ENCODE measurements at regions not wholly inside any gene's neighbourhood (a gene's known extent, or its start where the extent isn't known, plus 50 kb on each side); places are given as distances from the start of the nearest gene placed in this dataset.

GRCh38 chr19:33890569-33890968 is 93.9 kb downstream of the KCTD15 start:
- H3K4me3 Mint-ChIP-seq, result no peak overlapping the region
- POLR2A ChIA-PET, result no interaction called here

GRCh38 chr19:33891773-33892172 is 95.1 kb downstream of the KCTD15 start:
- Mint-ChIP-seq H3K27ac (no peak overlapping the region), H3K36me3 (peaks cover 0 to 2% (median 0%) of the 10 kb centered on the region in 3 donors), H3K9me3 (peaks cover 0 to 3% (median 0%) of the 10 kb centered on the region in 5 donors), H3K27me3 (peaks cover 8 to 32% of the 10 kb centered on the region in 2 donors), H3K4me1 (no peaks in the 10 kb centered on the region), H3K4me3 (no peak overlapping the region)
- CTCF ChIA-PET, result no interaction called here
- POLR2A ChIA-PET, result no interaction called here
- no peak overlapping the region for H3K4me3 ChIP-seq (ENCODE audit: low read length)
- no peak overlapping the region for H3K27ac ChIP-seq (ENCODE audit: low read depth, low read length)
- no peak for DNase-seq
- no peaks in the 10 kb centered on the region for H3K4me1 ChIP-seq (ENCODE audit: insufficient read depth, low read length)
- H3K9me3 ChIP-seq (ENCODE audit: low read length), result no peaks in the 10 kb centered on the region
- H3K36me3 ChIP-seq (ENCODE audit: insufficient read depth, low read length), result no peaks in the 10 kb centered on the region
- no peaks in the 10 kb centered on the region for H3K27me3 ChIP-seq (ENCODE audit: insufficient read depth, low read length, poor library complexity, severe bottlenecking)

More at GRCh38 chr19:33890569-33890968, 93.9 kb downstream of the KCTD15 start:
- H3K36me3 ChIP-seq (ENCODE audit: insufficient read depth, low read length), result no peaks in the 10 kb centered on the region
- Mint-ChIP-seq H3K4me1 (no peaks in the 10 kb centered on the region), H3K36me3 (peaks cover 0 to 2% (median 0%) of the 10 kb centered on the region in 3 donors), H3K27ac (no peak overlapping the region), H3K27me3 (peaks cover 8 to 27% of the 10 kb centered on the region in 2 donors), H3K9me3 (peaks cover 0 to 3% (median 0%) of the 10 kb centered on the region in 5 donors)
- H3K27me3 ChIP-seq (ENCODE audit: insufficient read depth, low read length, poor library complexity, severe bottlenecking), result no peaks in the 10 kb centered on the region
- CTCF ChIA-PET, result no interaction called here
- H3K4me1 ChIP-seq (ENCODE audit: insufficient read depth, low read length), result no peaks in the 10 kb centered on the region
- no peak for DNase-seq
- H3K4me3 ChIP-seq (ENCODE audit: low read length), result no peak overlapping the region
- no peak overlapping the region for H3K27ac ChIP-seq (ENCODE audit: low read depth, low read length)
- no peaks in the 10 kb centered on the region for H3K9me3 ChIP-seq (ENCODE audit: low read length)

- POLR2A ChIA-PET, result no interaction called here
- Mint-ChIP-seq H3K27ac (no peak overlapping the region), H3K36me3 (peaks cover 0 to 3% (median 0%) of the 10 kb centered on the region in 3 donors), H3K4me3 (no peak overlapping the region), H3K27me3 (peaks cover 11 to 30% of the 10 kb centered on the region in 2 donors), H3K4me1 (no peaks in the 10 kb centered on the region), H3K9me3 (peaks cover 14 to 19% (median 17%) of the 10 kb centered on the region in 5 donors)
- H3K27me3 ChIP-seq (ENCODE audit: insufficient read depth, low read length, poor library complexity, severe bottlenecking), result no peaks in the 10 kb centered on the region
- H3K4me3 ChIP-seq (ENCODE audit: low read length), result no peak overlapping the region
- no peaks in the 10 kb centered on the region for H3K36me3 ChIP-seq (ENCODE audit: insufficient read depth, low read length)
- CTCF ChIA-PET, result no interaction called here
- no peaks in the 10 kb centered on the region for H3K9me3 ChIP-seq (ENCODE audit: low read length)
- no peak overlapping the region for H3K27ac ChIP-seq (ENCODE audit: low read depth, low read length)
- DNase-seq, result no peak
- H3K4me1 ChIP-seq (ENCODE audit: insufficient read depth, low read length), result no peaks in the 10 kb centered on the region
Measured at GRCh38 chr19:33894787-33895186, 98.1 kb downstream of the KCTD15 start.

- DNase-seq, result no peak
- H3K27me3 Mint-ChIP-seq, result peaks cover 7 to 32% of the 10 kb centered on the region in 2 donors
- H3K36me3 Mint-ChIP-seq, result peaks cover 0 to 1% (median 0%) of the 10 kb centered on the region in 3 donors
- no peaks in the 10 kb centered on the region for H3K27me3 ChIP-seq (ENCODE audit: insufficient read depth, low read length, poor library complexity, severe bottlenecking)
- POLR2A ChIA-PET, result no interaction called here
- no peak overlapping the region for H3K4me3 ChIP-seq (ENCODE audit: low read length)
- no peak overlapping the region for H3K27ac ChIP-seq (ENCODE audit: low read depth, low read length)
- H3K36me3 ChIP-seq (ENCODE audit: insufficient read depth, low read length), result no peaks in the 10 kb centered on the region
- no peaks in the 10 kb centered on the region for H3K9me3 ChIP-seq (ENCODE audit: low read length)
- H3K4me1 Mint-ChIP-seq, result no peaks in the 10 kb centered on the region
- H3K4me3 Mint-ChIP-seq, result no peak overlapping the region
- CTCF ChIA-PET, result no interaction called here
- H3K9me3 Mint-ChIP-seq, result peaks cover 14 to 21% (median 17%) of the 10 kb centered on the region in 5 donors
- H3K27ac Mint-ChIP-seq, result no peak overlapping the region
- H3K4me1 ChIP-seq (ENCODE audit: insufficient read depth, low read length), result no peaks in the 10 kb centered on the region
Measured at GRCh38 chr19:33895366-33895765, 98.7 kb downstream of the KCTD15 start.

GRCh38 chr19:33898062-33898677 is 101.5 kb downstream of the KCTD15 start:
- Mint-ChIP-seq H3K4me3 (no peak overlapping the region), H3K27ac (no peak overlapping the region), H3K9me3 (peaks cover 14 to 23% (median 20%) of the 10 kb centered on the region in 5 donors), H3K27me3 (peaks cover 10 to 50% of the 10 kb centered on the region in 2 donors), H3K36me3 (peaks cover 0 to 1% (median 0%) of the 10 kb centered on the region in 3 donors), H3K4me1 (no peaks in the 10 kb centered on the region)
- ChIA-PET CTCF (no interaction called here), POLR2A (no interaction called here)
- H3K4me1 ChIP-seq (ENCODE audit: insufficient read depth, low read length), result no peaks in the 10 kb centered on the region
- no peaks in the 10 kb centered on the region for H3K9me3 ChIP-seq (ENCODE audit: low read length)
- no peak for DNase-seq
- no peaks in the 10 kb centered on the region for H3K27me3 ChIP-seq (ENCODE audit: insufficient read depth, low read length, poor library complexity, severe bottlenecking)
- H3K27ac ChIP-seq (ENCODE audit: low read depth, low read length), result no peak overlapping the region
- H3K36me3 ChIP-seq (ENCODE audit: insufficient read depth, low read length), result no peaks in the 10 kb centered on the region
- H3K4me3 ChIP-seq (ENCODE audit: low read length), result no peak overlapping the region

- H3K36me3 Mint-ChIP-seq, result peaks cover 0 to 1% (median 0%) of the 10 kb centered on the region in 3 donors
- no peak overlapping the region for H3K27ac ChIP-seq (ENCODE audit: low read depth, low read length)
- no peak overlapping the region for H3K4me3 Mint-ChIP-seq
- H3K27me3 Mint-ChIP-seq, result peaks cover 27 to 53% of the 10 kb centered on the region in 2 donors
- peaks cover 5% of the 10 kb centered on the region for H3K4me1 ChIP-seq (ENCODE audit: insufficient read depth, low read length)
- H3K9me3 ChIP-seq (ENCODE audit: low read length), result no peaks in the 10 kb centered on the region
- POLR2A ChIA-PET, result no interaction called here
- peaks cover 0 to 8% (median 2%) of the 10 kb centered on the region in 3 donors for H3K4me1 Mint-ChIP-seq
- peaks cover 14 to 23% (median 20%) of the 10 kb centered on the region in 5 donors for H3K9me3 Mint-ChIP-seq
- no peaks in the 10 kb centered on the region for H3K36me3 ChIP-seq (ENCODE audit: insufficient read depth, low read length)
- H3K27me3 ChIP-seq (ENCODE audit: insufficient read depth, low read length, poor library complexity, severe bottlenecking), result peaks cover 9% of the 10 kb centered on the region
- no peak overlapping the region for H3K27ac Mint-ChIP-seq
- CTCF ChIA-PET, result no interaction called here
- DNase-seq, result no peak
- no peak overlapping the region for H3K4me3 ChIP-seq (ENCODE audit: low read length)
Measured at GRCh38 chr19:33900817-33901216, 104.1 kb downstream of the KCTD15 start.

DNA sequence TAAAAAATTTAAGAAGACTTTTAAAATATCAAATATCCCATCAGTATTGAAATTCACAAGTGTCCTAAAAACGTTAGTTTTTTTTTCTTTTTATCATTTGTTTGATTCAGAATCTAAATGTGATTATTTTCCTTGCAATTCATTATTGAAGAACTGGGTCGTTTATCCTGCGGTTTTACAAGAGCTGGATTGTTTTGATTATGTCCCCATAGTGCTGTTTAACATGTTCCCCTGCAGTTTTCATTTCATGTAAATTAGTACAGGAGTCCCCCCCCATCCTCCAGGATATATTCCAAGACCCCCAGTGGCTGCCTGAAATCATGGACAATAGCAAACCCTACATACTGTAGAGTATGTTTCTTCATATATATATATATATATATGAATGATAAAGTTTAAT is 105.7 kb downstream of the KCTD15 start:
- no peaks in the 10 kb centered on the region for H3K36me3 ChIP-seq (ENCODE audit: insufficient read depth, low read length)
- H3K4me1 ChIP-seq (ENCODE audit: insufficient read depth, low read length), result peaks cover 5% of the 10 kb centered on the region
- H3K9me3 ChIP-seq (ENCODE audit: low read length), result no peaks in the 10 kb centered on the region
- CTCF ChIA-PET, result no interaction called here
- POLR2A ChIA-PET, result no interaction called here
- Mint-ChIP-seq H3K27me3 (peaks cover 29 to 54% of the 10 kb centered on the region in 2 donors), H3K27ac (no peak overlapping the region), H3K9me3 (peaks cover 13 to 20% (median 17%) of the 10 kb centered on the region in 5 donors), H3K4me3 (no peak overlapping the region), H3K4me1 (peaks cover 0 to 8% (median 2%) of the 10 kb centered on the region in 3 donors), H3K36me3 (peaks cover 0 to 1% (median 0%) of the 10 kb centered on the region in 3 donors)
- no peak overlapping the region for H3K27ac ChIP-seq (ENCODE audit: low read depth, low read length)
- no peak for DNase-seq
- H3K4me3 ChIP-seq (ENCODE audit: low read length), result no peak overlapping the region
- H3K27me3 ChIP-seq (ENCODE audit: insufficient read depth, low read length, poor library complexity, severe bottlenecking), result peaks cover 9% of the 10 kb centered on the region

DNA sequence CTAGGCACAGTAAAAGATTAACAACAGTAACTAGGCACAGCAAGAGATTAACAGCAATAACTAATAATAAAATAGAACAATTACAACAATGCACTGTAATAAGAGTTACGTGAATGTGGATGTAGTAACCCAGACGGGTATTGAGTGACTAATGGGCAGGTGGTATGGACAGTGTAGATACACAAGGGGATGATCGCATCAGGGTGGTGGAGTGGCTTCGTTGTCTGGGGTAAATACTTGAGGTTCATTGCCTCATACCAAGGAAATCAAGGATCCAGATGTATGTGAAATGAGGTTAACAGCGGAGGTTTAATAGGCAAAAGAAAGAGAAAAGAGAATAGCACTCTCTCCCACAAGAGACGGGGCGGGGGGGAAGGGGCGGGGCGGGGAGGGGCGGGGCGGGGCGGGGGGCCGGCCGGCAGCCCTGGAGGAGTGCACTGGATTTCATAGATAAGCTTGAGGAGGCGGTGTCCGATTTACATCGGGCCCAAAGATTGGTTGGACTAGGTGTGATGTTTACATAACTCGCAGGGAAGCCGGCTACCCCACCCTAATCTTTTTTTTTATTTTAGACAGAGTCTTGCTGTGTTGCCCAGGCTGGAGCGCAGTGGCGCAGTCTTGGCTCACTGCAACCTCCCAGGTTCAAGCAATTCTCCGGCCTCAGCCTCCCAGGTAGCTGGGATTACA is 106.3 kb downstream of the KCTD15 start:
- Mint-ChIP-seq H3K27ac (no peak overlapping the region), H3K4me1 (peaks cover 0 to 8% (median 2%) of the 10 kb centered on the region in 3 donors), H3K27me3 (peaks cover 31 to 55% of the 10 kb centered on the region in 2 donors), H3K9me3 (peaks cover 10 to 17% (median 14%) of the 10 kb centered on the region in 5 donors), H3K36me3 (peaks cover 0 to 1% (median 0%) of the 10 kb centered on the region in 3 donors), H3K4me3 (no peak overlapping the region)
- H3K36me3 ChIP-seq (ENCODE audit: insufficient read depth, low read length), result no peaks in the 10 kb centered on the region
- DNase-seq, result no peak
- H3K9me3 ChIP-seq (ENCODE audit: low read length), result no peaks in the 10 kb centered on the region
- POLR2A ChIA-PET, result no interaction called here
- no peak overlapping the region for H3K27ac ChIP-seq (ENCODE audit: low read depth, low read length)
- CTCF ChIA-PET, result no interaction called here
- H3K4me3 ChIP-seq (ENCODE audit: low read length), result no peak overlapping the region
- peaks cover 9% of the 10 kb centered on the region for H3K27me3 ChIP-seq (ENCODE audit: insufficient read depth, low read length, poor library complexity, severe bottlenecking)
- peaks cover 5% of the 10 kb centered on the region for H3K4me1 ChIP-seq (ENCODE audit: insufficient read depth, low read length)

Data from CD8-positive, alpha-beta memory T cell (primary cell).